ENCODE measurements at regions not wholly inside any gene's neighbourhood (a gene's known extent, or its start where the extent isn't known, plus 50 kb on each side); places are given as distances from the start of the nearest gene placed in this dataset.

- Mint-ChIP-seq H3K27me3 (ENCODE audit: low read depth, poor library complexity) (no peaks in the 10 kb centered on the region), H3K36me3 (ENCODE audit: low read depth) (no peaks in the 10 kb centered on the region), H3K27ac (peak overlapping the region; percentile 97), H3K4me1 (peaks cover 69% of the 10 kb centered on the region), H3K4me3 (no peak overlapping the region), H3K9me3 (no peaks in the 10 kb centered on the region)
- DNase-seq: peak; percentile 41
- TF ChIP-seq CTCF (IDR thresholded peaks at IDR 0.05): no peak
Observed at GRCh38 chr10:20954519-20954918, 57.4 kb upstream of the NEBL start.

GRCh38 chr10:20953120-20953519, 56.0 kb upstream of the NEBL start:
- Mint-ChIP-seq H3K36me3 (ENCODE audit: low read depth) (no peaks in the 10 kb centered on the region), H3K4me3 (no peak overlapping the region), H3K9me3 (no peaks in the 10 kb centered on the region), H3K27ac (no peak overlapping the region), H3K4me1 (peaks cover 75% of the 10 kb centered on the region), H3K27me3 (ENCODE audit: low read depth, poor library complexity) (no peaks in the 10 kb centered on the region)
- TF ChIP-seq CTCF (IDR thresholded peaks at IDR 0.05): no peak
- DNase-seq: no peak

- DNase-seq: no peak
- H3K9me3 Mint-ChIP-seq: no peaks in the 10 kb centered on the region
- no peaks in the 10 kb centered on the region for H3K27me3 Mint-ChIP-seq (ENCODE audit: low read depth, poor library complexity)
- H3K4me3 Mint-ChIP-seq: no peak overlapping the region
- no peak overlapping the region for H3K27ac Mint-ChIP-seq
- no peak for TF ChIP-seq CTCF (IDR thresholded peaks at IDR 0.05)
- peaks cover 54% of the 10 kb centered on the region for H3K4me1 Mint-ChIP-seq
- H3K36me3 Mint-ChIP-seq (ENCODE audit: low read depth): no peaks in the 10 kb centered on the region
Observed at GRCh38 chr10:20949967-20950366, 52.9 kb upstream of the NEBL start.

GRCh38 chr10:20948686-20949327, 51.7 kb upstream of the NEBL start:
- no peak for TF ChIP-seq CTCF (IDR thresholded peaks at IDR 0.05)
- no peak for DNase-seq
- no peaks in the 10 kb centered on the region for H3K9me3 Mint-ChIP-seq
- no peaks in the 10 kb centered on the region for H3K36me3 Mint-ChIP-seq (ENCODE audit: low read depth)
- no peaks in the 10 kb centered on the region for H3K27me3 Mint-ChIP-seq (ENCODE audit: low read depth, poor library complexity)
- no peak overlapping the region for H3K27ac Mint-ChIP-seq
- no peak overlapping the region for H3K4me3 Mint-ChIP-seq
- H3K4me1 Mint-ChIP-seq: peaks cover 42% of the 10 kb centered on the region
